ENCODE measurements at regions not wholly inside any gene's neighbourhood (a gene's known extent, or its start where the extent isn't known, plus 50 kb on each side); places are given as distances from the start of the nearest gene placed in this dataset.

GRCh38 chr20:59094576-59094975, 52.0 kb upstream of the PRELID3B start:
- H4K91ac ChIP-seq (ENCODE audit: low read depth, low read length, poor library complexity) = no peak overlapping the region
- no peak overlapping the region for H3K27ac ChIP-seq (replicated peaks; ENCODE audit: low read length)
- WGBS, 2 donors (ENCODE audit: extremely low coverage in 2 of 2, insufficient read length in 2 of 2, insufficient replicate concordance in 1 of 2) = no CpG with 5 or more reads among the region's 8 CpGs
- no peak overlapping the region for H4K8ac ChIP-seq (ENCODE audit: low read depth, low read length)
- H2BK5ac ChIP-seq (ENCODE audit: low read length) = no peak overlapping the region
- H2AFZ ChIP-seq (ENCODE audit: low read length) = no peak overlapping the region
- no peak overlapping the region for H2BK15ac ChIP-seq (ENCODE audit: low read length)
- DNase-seq (ENCODE audit: low spot score) = no peak
- H3K4me3 ChIP-seq (ENCODE audit: low read length in 2 of 2) = no peak overlapping the region
- H3K27me3 ChIP-seq (ENCODE audit: control insufficient read depth in 3 of 3, insufficient read depth in 3 of 3, low read depth in 1 of 3, low read length in 3 of 3) = no peaks in the 10 kb centered on the region
- no peaks in the 10 kb centered on the region for H3K9me3 ChIP-seq (replicated peaks in 1 of 2; ENCODE audit: control insufficient read depth in 2 of 2, insufficient read depth in 1 of 2, low read depth in 1 of 2, low read length in 2 of 2)
- H2BK120ac ChIP-seq (ENCODE audit: low read depth, low read length) = no peak overlapping the region
- H2AK5ac ChIP-seq (ENCODE audit: low read depth, low read length) = no peak overlapping the region
- no peaks in the 10 kb centered on the region for H3K4me1 ChIP-seq (ENCODE audit: control insufficient read depth in 2 of 2, insufficient read depth in 1 of 2, low read depth in 1 of 2, low read length in 2 of 2)
- H3K18ac ChIP-seq (ENCODE audit: low read length) = no peak overlapping the region
- no peak overlapping the region for H3K9ac ChIP-seq (ENCODE audit: low read depth, low read length, poor library complexity)
- H3K36me3 ChIP-seq (replicated peaks in 1 of 2; ENCODE audit: control insufficient read depth in 2 of 2, insufficient read depth in 2 of 2, low read length in 2 of 2) = no peaks in the 10 kb centered on the region
- H2BK12ac ChIP-seq (ENCODE audit: low read length) = no peak overlapping the region
- no peaks in the 10 kb centered on the region for H3K79me1 ChIP-seq (ENCODE audit: low read depth, low read length)
- no peak overlapping the region for H3K4me2 ChIP-seq (ENCODE audit: insufficient read depth, low read length, poor library complexity, severe bottlenecking)
- no peak overlapping the region for H3K23ac ChIP-seq (ENCODE audit: low read depth, low read length, poor library complexity)
- no peak overlapping the region for H3K14ac ChIP-seq (ENCODE audit: low read length)
- H3K4ac ChIP-seq (ENCODE audit: low read length) = no peak overlapping the region
